ENCODE measurements at regions not wholly inside any gene's neighbourhood (a gene's known extent, or its start where the extent isn't known, plus 50 kb on each side); places are given as distances from the start of the nearest gene placed in this dataset.

- TF ChIP-seq RAD21 (IDR thresholded peaks at IDR 0.05) = no peak
- TF ChIP-seq CTCF (IDR thresholded peaks at IDR 0.05; ENCODE audit: low read depth, low read length, missing input control) = peak; percentile 19
- no peak for TF ChIP-seq YY1 (IDR thresholded peaks at IDR 0.05)
- no peak for TF ChIP-seq SP1 (IDR thresholded peaks at IDR 0.05)
- TF ChIP-seq, protein P1, sequence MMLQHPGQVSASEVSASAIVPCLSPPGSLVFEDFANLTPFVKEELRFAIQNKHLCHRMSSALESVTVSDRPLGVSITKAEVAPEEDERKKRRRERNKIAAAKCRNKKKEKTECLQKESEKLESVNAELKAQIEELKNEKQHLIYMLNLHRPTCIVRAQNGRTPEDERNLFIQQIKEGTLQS (IDR thresholded peaks at IDR 0.05) = no peak
- TF ChIP-seq FOXA2 (IDR thresholded peaks at IDR 0.05) = no peak
- no peak for TF ChIP-seq GABPA (IDR thresholded peaks at IDR 0.05 in 1 of 2, conservative IDR thresholded peaks at IDR 0.05 in 1 of 2)
- TF ChIP-seq RXRA (IDR thresholded peaks at IDR 0.05) = no peak
- TF ChIP-seq JUND (IDR thresholded peaks at IDR 0.05) = no peak
- no peak for TF ChIP-seq HNF4A (conservative IDR thresholded peaks at IDR 0.05)
- TF ChIP-seq MAX (IDR thresholded peaks at IDR 0.05) = no peak
- no peak for TF ChIP-seq EGR1 (IDR thresholded peaks at IDR 0.05; ENCODE audit: low read depth in 2 of 2)
- TF ChIP-seq FOXA1 (IDR thresholded peaks at IDR 0.05) = no peak
Observed at GRCh38 chr10:8520382-8520781, 465.9 kb downstream of the GATA3 start.
